Thyroid gland (tissue), 4 donors: ENCODE measurements at regions not wholly inside any gene's neighbourhood (a gene's known extent, or its start where the extent isn't known, plus 50 kb on each side); places are given as distances from the start of the nearest gene placed in this dataset.

Experiments
- POLR2A ChIP-seq, 2 donors: fragments of 450-650 bp; IDR thresholded peaks; one replicate each; pipeline ENCODE4 v1.6.1; 2017; ENCODE audit warnings: antibody characterized with exemption in 2 of 2, mild to moderate bottlenecking in 2 of 2, moderate library complexity in 1 of 2
- TF ChIP-seq, protein P1 (sequence below), 6 experiments: fragments of 200-600 bp in 3 of 6; fragments of 450-650 bp in 3 of 6; sonication (generic) in 3 of 6; IDR thresholded peaks; one replicate each; pipeline ENCODE4 v1.5.1; 2016 to 2019; ENCODE audit warnings: antibody characterized with exemption in 6 of 6, mild to moderate bottlenecking in 2 of 6, inconsistent platforms in 1 of 6, moderate library complexity in 1 of 6

DNA sequence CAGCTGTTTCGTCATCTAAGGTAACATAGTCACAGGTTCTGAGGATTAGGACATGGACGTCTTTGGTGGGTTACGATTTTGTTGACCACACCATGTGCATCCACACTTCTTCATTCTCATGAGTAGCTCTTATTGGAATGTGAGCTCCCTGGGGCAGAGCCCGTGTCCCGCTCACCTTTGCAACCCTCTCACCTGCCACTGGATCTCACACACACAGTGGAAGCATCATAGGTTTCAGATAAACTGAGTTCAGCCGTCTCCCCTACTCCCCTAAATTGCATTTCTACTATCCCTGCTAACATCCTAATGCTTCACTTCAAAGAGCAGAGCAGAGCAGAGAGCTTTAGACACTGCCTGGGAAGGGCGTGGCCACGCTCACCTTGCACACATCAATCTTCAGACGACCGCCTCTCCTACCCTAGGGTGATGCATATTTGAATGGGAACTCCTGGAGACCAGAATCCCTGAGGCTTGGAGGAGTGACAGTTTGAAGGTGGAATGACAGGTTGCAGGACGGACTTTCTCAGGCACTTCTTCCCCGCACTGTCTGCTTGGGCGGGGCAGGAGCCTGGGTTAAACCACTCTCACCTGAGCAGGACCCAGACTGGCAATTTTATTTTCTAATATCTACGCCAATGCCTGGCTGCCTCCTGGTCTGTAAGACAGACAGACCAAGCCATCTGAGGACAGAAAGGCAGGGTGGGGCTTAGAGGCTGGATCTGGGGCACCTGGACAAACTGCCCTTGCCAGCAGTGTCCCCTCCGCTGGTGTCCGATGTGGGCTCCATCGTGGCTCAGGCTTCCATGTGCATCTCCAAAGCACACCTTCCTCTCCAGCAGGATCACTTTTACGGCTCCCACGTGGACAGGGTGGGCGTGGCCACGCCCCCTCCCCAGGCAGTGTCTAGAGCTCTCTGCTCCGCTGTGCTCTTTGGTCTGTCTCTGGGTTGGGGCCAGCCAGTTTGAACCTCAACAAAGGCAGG lies 229.5 kb upstream of the COPS8 start:
- TF ChIP-seq, protein P1, sequence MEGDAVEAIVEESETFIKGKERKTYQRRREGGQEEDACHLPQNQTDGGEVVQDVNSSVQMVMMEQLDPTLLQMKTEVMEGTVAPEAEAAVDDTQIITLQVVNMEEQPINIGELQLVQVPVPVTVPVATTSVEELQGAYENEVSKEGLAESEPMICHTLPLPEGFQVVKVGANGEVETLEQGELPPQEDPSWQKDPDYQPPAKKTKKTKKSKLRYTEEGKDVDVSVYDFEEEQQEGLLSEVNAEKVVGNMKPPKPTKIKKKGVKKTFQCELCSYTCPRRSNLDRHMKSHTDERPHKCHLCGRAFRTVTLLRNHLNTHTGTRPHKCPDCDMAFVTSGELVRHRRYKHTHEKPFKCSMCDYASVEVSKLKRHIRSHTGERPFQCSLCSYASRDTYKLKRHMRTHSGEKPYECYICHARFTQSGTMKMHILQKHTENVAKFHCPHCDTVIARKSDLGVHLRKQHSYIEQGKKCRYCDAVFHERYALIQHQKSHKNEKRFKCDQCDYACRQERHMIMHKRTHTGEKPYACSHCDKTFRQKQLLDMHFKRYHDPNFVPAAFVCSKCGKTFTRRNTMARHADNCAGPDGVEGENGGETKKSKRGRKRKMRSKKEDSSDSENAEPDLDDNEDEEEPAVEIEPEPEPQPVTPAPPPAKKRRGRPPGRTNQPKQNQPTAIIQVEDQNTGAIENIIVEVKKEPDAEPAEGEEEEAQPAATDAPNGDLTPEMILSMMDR (IDR thresholded peaks at IDR 0.05) = no peak
- no peak for TF ChIP-seq POLR2A (IDR thresholded peaks at IDR 0.05)
